ENCODE measurements at regions not wholly inside any gene's neighbourhood (a gene's known extent, or its start where the extent isn't known, plus 50 kb on each side); places are given as distances from the start of the nearest gene placed in this dataset.

DNA sequence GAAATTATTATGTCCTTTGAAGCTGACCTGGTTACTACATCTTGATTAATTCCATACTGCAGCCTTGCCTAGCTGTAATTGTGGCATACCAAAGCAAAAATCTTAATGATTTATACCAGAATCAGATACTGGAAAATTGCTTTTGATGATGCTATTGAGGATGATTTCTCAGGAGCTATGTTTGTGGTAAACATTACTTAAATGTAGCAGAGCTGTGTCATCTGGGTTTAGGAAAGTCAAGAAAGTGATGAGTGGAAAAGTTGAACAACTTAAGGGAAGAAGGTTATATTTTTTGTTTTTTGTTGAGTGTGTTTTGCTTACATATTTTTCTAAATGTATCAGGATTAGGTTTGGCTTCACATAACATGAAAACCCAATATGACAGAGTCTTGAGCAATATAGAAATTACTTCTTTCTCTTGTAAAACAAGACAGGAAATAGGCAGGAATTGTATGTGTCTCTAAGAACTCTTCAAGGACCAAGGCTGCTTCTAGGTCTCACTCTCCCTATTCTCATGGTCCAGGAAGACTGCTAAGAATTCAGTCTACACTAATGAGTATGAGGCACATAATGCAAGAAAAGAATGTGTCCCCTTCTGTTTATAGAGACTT, 87.6 kb upstream of the MTPN start:
- Histone ChIP-seq H3K4me3 (ENCODE audit: low read depth, low read length) (no peak overlapping the region), H3K4me1 (ENCODE audit: insufficient read depth) (no peaks in the 10 kb centered on the region), H3K36me3 (ENCODE audit: insufficient read depth) (no peaks in the 10 kb centered on the region), H3K27ac (ENCODE audit: low read depth) (no peak overlapping the region)
- no peak for DNase-seq (ENCODE audit: extremely low spot score)

DNA sequence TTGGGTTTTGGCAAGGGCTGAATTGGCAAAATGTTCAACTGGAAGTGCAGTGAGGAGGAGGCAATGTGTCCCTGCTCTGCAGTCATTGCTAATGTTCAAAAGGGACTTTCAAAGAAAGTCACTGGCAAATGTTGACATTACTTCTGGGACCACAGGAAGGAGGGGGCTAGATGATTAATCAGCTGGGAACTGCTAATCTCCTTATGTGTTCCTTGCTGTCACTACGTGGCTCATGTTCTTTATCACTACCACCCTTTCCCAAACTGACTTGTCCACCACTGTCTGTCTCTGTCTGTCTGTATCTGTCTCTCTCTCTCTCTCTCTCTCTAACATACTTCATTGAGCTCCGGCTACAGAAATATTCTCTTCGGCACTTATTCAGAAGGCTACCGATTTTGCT, 86.9 kb upstream of the MTPN start:
- 70% methylated on average over 4 of the region's 4 CpGs for WGBS
- DNase-seq (ENCODE audit: extremely low spot score), result no peak
- Histone ChIP-seq H3K27ac (ENCODE audit: low read depth) (no peak overlapping the region), H3K4me3 (ENCODE audit: low read depth, low read length) (no peak overlapping the region), H3K36me3 (ENCODE audit: insufficient read depth) (no peaks in the 10 kb centered on the region), H3K4me1 (ENCODE audit: insufficient read depth) (no peaks in the 10 kb centered on the region)

GRCh38 chr7:136063326-136063666, 86.1 kb upstream of the MTPN start:
- Histone ChIP-seq H3K4me3 (ENCODE audit: low read depth, low read length) (no peak overlapping the region), H3K27ac (ENCODE audit: low read depth) (no peak overlapping the region), H3K36me3 (ENCODE audit: insufficient read depth) (no peaks in the 10 kb centered on the region), H3K4me1 (ENCODE audit: insufficient read depth) (no peaks in the 10 kb centered on the region)
- no peak for DNase-seq (ENCODE audit: extremely low spot score)
- WGBS, result 89% methylated on average over 3 of the region's 3 CpGs

GRCh38 chr7:136062625-136063325, 85.6 kb upstream of the MTPN start:
- Histone ChIP-seq H3K4me1 (ENCODE audit: insufficient read depth) (no peaks in the 10 kb centered on the region), H3K36me3 (ENCODE audit: insufficient read depth) (no peaks in the 10 kb centered on the region), H3K4me3 (ENCODE audit: low read depth, low read length) (no peak overlapping the region), H3K27ac (ENCODE audit: low read depth) (no peak overlapping the region)
- DNase-seq (ENCODE audit: extremely low spot score), result no peak
- 52% methylated on average over 4 of the region's 4 CpGs for WGBS

- Histone ChIP-seq H3K4me3 (ENCODE audit: low read depth, low read length) (no peak overlapping the region), H3K27ac (ENCODE audit: low read depth) (no peak overlapping the region), H3K4me1 (ENCODE audit: insufficient read depth) (no peaks in the 10 kb centered on the region), H3K36me3 (ENCODE audit: insufficient read depth) (no peaks in the 10 kb centered on the region)
- no peak for DNase-seq (ENCODE audit: extremely low spot score)
- WGBS, result 96% methylated on average over 3 of the region's 3 CpGs
These were observed 84.3 kb upstream of the MTPN start for GRCh38 chr7:136061433-136061832.

DNA sequence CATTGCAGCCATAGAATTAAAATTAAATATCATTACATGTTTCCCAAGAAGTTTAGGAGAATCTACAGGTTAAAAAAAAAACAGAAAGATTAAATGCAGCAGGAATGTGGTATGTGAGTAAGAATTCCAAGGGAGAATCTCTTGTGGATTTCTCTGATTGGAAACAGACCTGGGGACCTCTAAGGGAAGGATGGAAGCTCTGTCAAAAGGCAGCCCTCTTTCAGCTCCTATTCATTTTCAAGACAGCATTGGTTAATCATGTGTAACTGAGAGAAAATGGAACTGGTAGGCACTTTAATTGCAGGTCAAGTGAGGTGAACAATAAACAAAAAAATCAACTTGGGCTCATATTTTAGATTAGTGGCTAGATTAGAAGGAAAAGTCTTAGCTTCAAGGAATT, 81.4 kb upstream of the MTPN start:
- DNase-seq (ENCODE audit: extremely low spot score), result no peak
- H3K4me1 ChIP-seq (ENCODE audit: insufficient read depth), result no peaks in the 10 kb centered on the region
- no peaks in the 10 kb centered on the region for H3K36me3 ChIP-seq (ENCODE audit: insufficient read depth)
- no peak overlapping the region for H3K27ac ChIP-seq (ENCODE audit: low read depth)
- H3K4me3 ChIP-seq (ENCODE audit: low read depth, low read length), result no peak overlapping the region

DNA sequence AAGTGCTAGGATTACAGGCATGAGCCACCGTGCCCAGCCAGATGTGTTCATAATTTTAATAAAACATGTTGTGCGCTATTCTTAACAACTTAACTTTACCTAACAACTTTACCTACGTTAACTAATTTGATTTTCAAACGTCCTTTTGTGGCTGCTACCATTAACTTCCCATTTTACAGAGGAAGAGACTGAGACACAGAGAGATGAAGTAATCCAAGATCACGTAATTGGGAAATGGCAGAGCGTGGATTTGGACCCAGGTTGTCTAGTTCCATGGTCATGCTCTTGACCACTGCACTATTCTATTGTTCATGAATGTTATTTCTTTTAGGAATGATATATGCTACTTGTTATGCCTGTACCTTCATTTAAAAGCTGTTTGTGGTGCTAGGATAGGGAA, 80.3 kb upstream of the MTPN start:
- WGBS, result 95% methylated on average over 6 of the region's 6 CpGs
- no peak overlapping the region for H3K4me3 ChIP-seq (ENCODE audit: low read depth, low read length)

DNA sequence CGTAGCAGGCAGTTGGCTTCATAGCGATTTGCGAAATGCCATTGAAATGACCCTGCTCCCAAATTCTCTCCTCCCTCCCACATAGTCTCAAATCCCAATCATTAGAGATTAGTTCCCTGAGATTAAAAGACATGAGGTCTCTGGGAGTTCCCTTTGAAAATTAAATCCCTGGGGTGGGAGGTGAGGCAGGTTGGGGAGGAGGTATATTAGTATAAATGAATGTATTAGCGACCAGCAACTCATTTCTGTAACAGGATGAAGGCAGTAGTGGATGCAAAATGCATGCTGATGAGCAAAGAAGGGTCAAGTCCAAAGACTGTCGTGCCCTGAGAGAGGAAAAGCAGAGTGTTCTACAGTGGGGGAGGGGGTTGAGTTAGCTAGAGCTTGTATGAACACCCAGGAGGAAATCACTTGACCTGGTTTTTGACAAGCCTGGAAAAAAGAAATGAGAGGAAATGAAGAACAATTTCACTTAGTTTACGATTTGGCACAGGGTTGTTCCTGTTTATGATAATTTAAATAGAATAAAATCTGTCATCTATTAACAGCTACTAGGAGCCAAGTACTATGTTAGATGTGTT, 79.6 kb upstream of the MTPN start:
- WGBS, result 79% methylated on average over 6 of the region's 6 CpGs
- Histone ChIP-seq H3K36me3 (ENCODE audit: insufficient read depth) (no peaks in the 10 kb centered on the region), H3K27ac (ENCODE audit: low read depth) (no peak overlapping the region), H3K4me1 (ENCODE audit: insufficient read depth) (no peaks in the 10 kb centered on the region), H3K4me3 (ENCODE audit: low read depth, low read length) (no peak overlapping the region)
- DNase-seq (ENCODE audit: extremely low spot score), result no peak

More for the DNA sequence above, 80.3 kb upstream of the MTPN start:
- Histone ChIP-seq H3K27ac (ENCODE audit: low read depth) (no peak overlapping the region), H3K4me1 (ENCODE audit: insufficient read depth) (no peaks in the 10 kb centered on the region), H3K36me3 (ENCODE audit: insufficient read depth) (no peaks in the 10 kb centered on the region)
- DNase-seq (ENCODE audit: extremely low spot score), result no peak

- Histone ChIP-seq H3K4me1 (ENCODE audit: insufficient read depth) (no peaks in the 10 kb centered on the region), H3K36me3 (ENCODE audit: insufficient read depth) (no peaks in the 10 kb centered on the region), H3K4me3 (ENCODE audit: low read depth, low read length) (no peak overlapping the region), H3K27ac (ENCODE audit: low read depth) (no peak overlapping the region)
- no peak for DNase-seq (ENCODE audit: extremely low spot score)
- WGBS, result 95% methylated on average over 2 of the region's 2 CpGs
These were observed 78.1 kb upstream of the MTPN start for GRCh38 chr7:136055266-136055665.

- no peak overlapping the region for H3K27ac ChIP-seq (ENCODE audit: low read depth)
- WGBS, result 93% methylated on average over 6 of the region's 6 CpGs
- no peaks in the 10 kb centered on the region for H3K36me3 ChIP-seq (ENCODE audit: insufficient read depth)
- no peak for DNase-seq (ENCODE audit: extremely low spot score)
- H3K4me3 ChIP-seq (ENCODE audit: low read depth, low read length), result no peak overlapping the region
- H3K4me1 ChIP-seq (ENCODE audit: insufficient read depth), result no peaks in the 10 kb centered on the region
These were observed 76.7 kb upstream of the MTPN start for GRCh38 chr7:136053689-136054485.

GRCh38 chr7:136051203-136051928, 74.2 kb upstream of the MTPN start:
- H3K4me1 ChIP-seq (ENCODE audit: insufficient read depth), result no peaks in the 10 kb centered on the region
- DNase-seq (ENCODE audit: extremely low spot score), result no peak
- 92% methylated on average over 6 of the region's 6 CpGs for WGBS
- no peak overlapping the region for H3K4me3 ChIP-seq (ENCODE audit: low read depth, low read length)
- H3K36me3 ChIP-seq (ENCODE audit: insufficient read depth), result no peaks in the 10 kb centered on the region
- no peak overlapping the region for H3K27ac ChIP-seq (ENCODE audit: low read depth)

- Histone ChIP-seq H3K36me3 (ENCODE audit: insufficient read depth) (no peaks in the 10 kb centered on the region), H3K4me3 (ENCODE audit: low read depth, low read length) (no peak overlapping the region), H3K27ac (ENCODE audit: low read depth) (no peak overlapping the region), H3K4me1 (ENCODE audit: insufficient read depth) (no peaks in the 10 kb centered on the region)
- no peak for DNase-seq (ENCODE audit: extremely low spot score)
- WGBS, result 42% methylated on average over 7 of the region's 7 CpGs
These were observed 73.3 kb upstream of the MTPN start for GRCh38 chr7:136050462-136050847.

- Histone ChIP-seq H3K4me1 (ENCODE audit: insufficient read depth) (no peaks in the 10 kb centered on the region), H3K4me3 (ENCODE audit: low read depth, low read length) (no peak overlapping the region), H3K36me3 (ENCODE audit: insufficient read depth) (no peaks in the 10 kb centered on the region), H3K27ac (ENCODE audit: low read depth) (no peak overlapping the region)
- 24% methylated on average over 6 of the region's 6 CpGs for WGBS
- no peak for DNase-seq (ENCODE audit: extremely low spot score)
These were observed 72.8 kb upstream of the MTPN start for GRCh38 chr7:136049818-136050461.
